H1 (cell line): ENCODE measurements at regions not wholly inside any gene's neighbourhood (a gene's known extent, or its start where the extent isn't known, plus 50 kb on each side); places are given as distances from the start of the nearest gene placed in this dataset.

Experiments used
- CTCF ChIA-PET: fragments of 300-600 bp; sonication (Branson Sonifier 250); formaldehyde crosslinking; loops from one replicate; lab custom pipeline; 2021; ENCODE audit not compliant: partially characterized antibody; lab: Charles Lee
- POLR2A ChIA-PET: fragments of 300-600 bp; sonication (Branson Sonifier 250); formaldehyde crosslinking; loops from one replicate; lab custom pipeline; 2021; ENCODE audit warnings: inconsistent platforms; ENCODE audit not compliant: partially characterized antibody; lab: Charles Lee
- DNase-seq, 2 experiments: peaks; one replicate each; pipeline versions ENCODE4 v3.0.0 to v3.0.0-alpha.2; 2010 to 2022; ENCODE audit warnings: low spot score in 2 of 2, low read depth in 1 of 2, mixed read lengths in 1 of 2
- FAIRE-seq: peaks from 2 replicates; lab custom pipeline; 2011; peaks lifted over from hg19 to GRCh38; lab: Jason Lieb, UNC
- H2AFZ ChIP-seq: 2 replicates; pipeline ENCODE4 v1.8.1; 2012; ENCODE audit warnings: low read length, inconsistent platforms
- H2AK5ac ChIP-seq: 2 replicates; pipeline ENCODE4 v1.6.1; 2013; ENCODE audit warnings: low read depth, low read length
- H2BK120ac ChIP-seq: replicated peaks from 2 replicates; pipeline ENCODE3; 2013; ENCODE audit warnings: low read depth, low read length, inconsistent platforms
- H2BK12ac ChIP-seq: 2 replicates; pipeline ENCODE4 v1.6.1; 2013; ENCODE audit warnings: low read depth, low read length
- H2BK15ac ChIP-seq: 2 replicates; pipeline ENCODE4 v1.6.1; 2013; ENCODE audit warnings: low read length
- H2BK20ac ChIP-seq: 2 replicates; pipeline ENCODE4 v1.6.1; 2013; ENCODE audit warnings: low read length
- H2BK5ac ChIP-seq: 2 replicates; pipeline ENCODE4 v1.6.1; 2013; ENCODE audit warnings: low read depth, low read length
- H3K14ac ChIP-seq: 2 replicates; pipeline ENCODE4 v1.6.1; 2013; ENCODE audit warnings: inconsistent platforms; ENCODE audit not compliant: insufficient read length
- H3K18ac ChIP-seq: 2 replicates; pipeline ENCODE4 v1.6.1; 2013; ENCODE audit warnings: low read length; ENCODE audit errors: extremely low read depth
- H3K23ac ChIP-seq: 2 replicates; pipeline ENCODE4 v1.6.1; 2013; ENCODE audit warnings: inconsistent platforms; ENCODE audit not compliant: insufficient read length
- H3K23me2 ChIP-seq: 2 replicates; pipeline ENCODE4 v1.6.1; 2013; ENCODE audit warnings: low read depth, low read length
- H3K27ac ChIP-seq: 2 replicates; pipeline ENCODE4 v1.6.1; 2011; ENCODE audit warnings: low read depth, low read length, inconsistent platforms
- H3K27me3 ChIP-seq, 4 experiments: replicated peaks in 1 of 4; 1 replicate in 1 of 4; 2 replicates in 3 of 4; pipeline versions ENCODE4 v1.6.1 to v1.8.1; 2011 to 2013; ENCODE audit warnings: low read length in 3 of 4, mild to moderate bottlenecking in 3 of 4, inconsistent platforms in 2 of 4, mixed read lengths in 2 of 4, moderate library complexity in 1 of 4; ENCODE audit not compliant: control insufficient read depth in 3 of 4, insufficient read depth in 3 of 4; ENCODE audit errors: extremely low read depth in 1 of 4
- H3K36me3 ChIP-seq, 4 experiments: 2 replicates each; pipeline versions ENCODE4 v1.6.1 to v1.8.1; 2011 to 2013; ENCODE audit warnings: mild to moderate bottlenecking in 4 of 4, low read length in 3 of 4, moderate library complexity in 2 of 4, control low read depth in 1 of 4, inconsistent platforms in 1 of 4; ENCODE audit not compliant: insufficient read depth in 4 of 4, control insufficient read depth in 2 of 4
- H3K4ac ChIP-seq: replicated peaks from 2 replicates; pipeline ENCODE3; 2013; ENCODE audit warnings: low read length, low read depth, mixed read lengths, inconsistent platforms; ENCODE audit not compliant: insufficient read length
- H3K4me1 ChIP-seq, 4 experiments: replicated peaks in 1 of 4; 1 replicate in 1 of 4; 2 replicates in 3 of 4; pipeline versions ENCODE4 v1.6.1 to v1.8.1; 2011 to 2013; ENCODE audit warnings: low read length in 3 of 4, inconsistent platforms in 2 of 4, mixed read lengths in 1 of 4; ENCODE audit not compliant: insufficient read depth in 4 of 4, control insufficient read depth in 3 of 4
- H3K4me2 ChIP-seq, 2 experiments: 2 replicates each; pipeline versions ENCODE4 v1.6.1 to v1.8.1; 2011 to 2013; ENCODE audit warnings: low read depth in 2 of 2, low read length in 2 of 2, control low read depth in 1 of 2, inconsistent platforms in 1 of 2, mild to moderate bottlenecking in 1 of 2; ENCODE audit not compliant: insufficient read depth in 1 of 2
- H3K4me3 ChIP-seq, 4 experiments: fragments of 200-600, 300-600 bp in 1 of 4; sonication (generic), shearing (Covaris generic), sonication (Bioruptor Twin) in 1 of 4; 2 replicates each; pipeline versions ENCODE4 v1.5.1 to v1.8.1; 2011 to 2016; ENCODE audit warnings: low read length in 4 of 4, low read depth in 3 of 4, control low read depth in 2 of 4, inconsistent platforms in 2 of 4, mild to moderate bottlenecking in 2 of 4, mixed read lengths in 1 of 4, moderate library complexity in 1 of 4; ENCODE audit not compliant: insufficient read depth in 2 of 4; ENCODE audit errors: extremely low read depth in 1 of 4
- H3K56ac ChIP-seq: replicated peaks from 2 replicates; pipeline ENCODE3; 2013; ENCODE audit warnings: low read depth, mild to moderate bottlenecking, mixed read lengths, low read length, inconsistent platforms; ENCODE audit not compliant: insufficient read length
- H3K79me1 ChIP-seq: 2 replicates; pipeline ENCODE4 v1.6.1; 2013; ENCODE audit warnings: low read depth, low read length, control low read depth
- H3K79me2 ChIP-seq, 2 experiments: 2 replicates each; pipeline versions ENCODE4 v1.6.1 to v1.8.1; 2012 to 2013; ENCODE audit warnings: low read length in 2 of 2, mild to moderate bottlenecking in 2 of 2, inconsistent platforms in 1 of 2; ENCODE audit not compliant: insufficient read depth in 2 of 2, control insufficient read depth in 1 of 2
- H3K9ac ChIP-seq, 4 experiments: replicated peaks in 1 of 4; 1 replicate in 1 of 4; 2 replicates in 3 of 4; pipeline versions ENCODE4 v1.6.1 to v1.8.1; 2011 to 2013; ENCODE audit warnings: low read depth in 3 of 4, low read length in 3 of 4, control low read depth in 2 of 4, mild to moderate bottlenecking in 2 of 4, moderate library complexity in 2 of 4, inconsistent platforms in 1 of 4; ENCODE audit errors: extremely low read depth in 1 of 4
- H3K9me3 ChIP-seq, 2 experiments: 2 replicates each; pipeline versions ENCODE4 v1.6.1 to v1.8.1; 2012 to 2013; ENCODE audit warnings: mild to moderate bottlenecking in 2 of 2, moderate library complexity in 2 of 2, control low read depth in 1 of 2, inconsistent platforms in 1 of 2, low read depth in 1 of 2, low read length in 1 of 2, mixed read lengths in 1 of 2; ENCODE audit not compliant: insufficient read depth in 2 of 2
- H4K20me1 ChIP-seq, 2 experiments: replicated peaks in 1 of 2; 2 replicates each; pipeline versions ENCODE3 to v1.8.1; 2011 to 2013; ENCODE audit warnings: inconsistent platforms in 2 of 2, low read length in 2 of 2, mild to moderate bottlenecking in 1 of 2; ENCODE audit not compliant: insufficient read depth in 2 of 2, control insufficient read depth in 1 of 2
- H4K5ac ChIP-seq: 2 replicates; pipeline ENCODE4 v1.6.1; 2013; ENCODE audit warnings: low read length, low read depth, mixed read lengths, inconsistent platforms; ENCODE audit not compliant: insufficient read length
- H4K8ac ChIP-seq: 2 replicates; pipeline ENCODE4 v1.8.0; 2013; ENCODE audit warnings: mild to moderate bottlenecking, moderate library complexity, low read length, inconsistent platforms; ENCODE audit not compliant: insufficient read depth; ENCODE audit errors: extremely low read depth
- H4K91ac ChIP-seq: replicated peaks from 2 replicates; pipeline ENCODE3; 2013; ENCODE audit warnings: low read length, mixed read lengths, inconsistent platforms; ENCODE audit not compliant: insufficient read length
- BCL11A ChIP-seq, 2 experiments: IDR thresholded peaks; one replicate each; pipeline ENCODE4 v1.6.1; 2011; ENCODE audit warnings: low read depth in 2 of 2, low read length in 2 of 2, mild to moderate bottlenecking in 2 of 2
- CBX8 ChIP-seq: fragments of 300-800, 300-1000 bp; sonication (generic); IDR thresholded peaks from 2 replicates; pipeline ENCODE4 v1.7.1; 2016; ENCODE audit warnings: low read depth, low read length, borderline replicate concordance
- CHD2 ChIP-seq: IDR thresholded peaks from 2 replicates; pipeline ENCODE4 v1.6.1; 2012; ENCODE audit warnings: low read length, improper control_type of control experiment
- CREB1 ChIP-seq: IDR thresholded peaks from 2 replicates; pipeline ENCODE4 v1.6.1; 2012; ENCODE audit warnings: inconsistent platforms
- KDM1A ChIP-seq: fragments of 200-600, 300-600 bp; sonication (generic); IDR thresholded peaks from 2 replicates; pipeline ENCODE4 v1.7.1; 2016; ENCODE audit warnings: mild to moderate bottlenecking, low read length, borderline replicate concordance
- SP4 ChIP-seq: IDR thresholded peaks from 2 replicates; pipeline ENCODE4 v1.6.1; 2012; ENCODE audit warnings: low read length, inconsistent platforms
- WGBS, 2 experiments: shearing (Covaris generic) in 1 of 2; methylation state at CpG; one replicate each; pipeline versions ENCODE4 v1.1.6 to v1.1.7; 2013 to 2015; ENCODE audit warnings: low lambda C conversion rate in 2 of 2, mixed read lengths in 2 of 2, inconsistent platforms in 1 of 2, low coverage in 1 of 2, missing lambda C conversion rate in 1 of 2; ENCODE audit not compliant: insufficient replicate concordance in 2 of 2, insufficient coverage in 1 of 2, insufficient read length in 1 of 2; ENCODE audit errors: extremely low coverage in 1 of 2, missing lambda C conversion rate in 1 of 2; 5-methylcytosine and 5-hydroxymethylcytosine counted together

DNA sequence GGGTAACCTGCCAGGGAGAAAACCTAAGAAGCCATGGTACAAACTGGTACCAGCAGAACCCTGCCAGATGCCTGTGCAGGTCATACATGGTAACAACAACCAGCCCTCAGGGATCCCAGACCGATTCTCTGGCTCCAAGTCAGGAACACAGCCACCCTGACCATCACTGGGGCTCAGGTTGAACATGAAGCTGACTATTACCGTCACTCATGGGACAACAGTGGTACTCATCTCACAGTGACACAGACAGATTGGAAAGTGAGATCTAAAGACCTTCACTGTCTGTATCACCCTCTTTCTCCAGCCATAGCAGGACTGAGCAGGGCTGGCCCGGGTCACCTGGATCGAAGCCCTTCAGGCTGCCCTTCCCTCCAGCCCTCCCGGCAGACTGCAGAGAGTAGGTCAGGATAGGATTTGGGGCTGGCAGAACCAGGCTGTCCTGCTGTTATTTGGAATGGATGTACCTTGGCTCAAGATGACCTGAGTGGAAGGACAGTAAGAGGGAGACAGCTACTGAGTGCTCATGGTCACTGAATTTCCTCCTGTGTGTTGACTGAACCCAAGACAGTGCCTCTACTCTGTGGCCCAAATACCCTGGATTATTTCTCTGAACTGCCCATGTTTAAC, 94.7 kb downstream of the GGTLC2 start:
- H3K18ac ChIP-seq: no peak overlapping the region
- H2BK120ac ChIP-seq: no peak overlapping the region
- H3K56ac ChIP-seq: no peak overlapping the region
- H4K20me1 ChIP-seq: no peaks in the 10 kb centered on the region
- H2AFZ ChIP-seq: no peak overlapping the region
- FAIRE-seq (no peak), DNase-seq (no peak)
- H3K27me3 ChIP-seq: peaks cover 10 to 41% (median 18%) of the 10 kb centered on the region in 4 experiments; a peak in 5 of 7 replicates
- H2BK12ac ChIP-seq: no peak overlapping the region
- H3K79me1 ChIP-seq: no peaks in the 10 kb centered on the region
- H4K5ac ChIP-seq: no peak overlapping the region
- H2AK5ac ChIP-seq: no peak overlapping the region
- 81% methylated on average over 5 of the region's 5 CpGs; no CpG with 5 or more reads in 1 of the 2 experiments for WGBS, 2 experiments
- ChIA-PET CTCF (no interaction called here), POLR2A (no interaction called here)
- no peaks in the 10 kb centered on the region for H3K4me1 ChIP-seq
- H2BK15ac ChIP-seq: no peak overlapping the region
- no peak overlapping the region for H3K4ac ChIP-seq
- no peak overlapping the region for H4K91ac ChIP-seq
- no peak overlapping the region for H2BK5ac ChIP-seq
- H3K23me2 ChIP-seq: no peaks in the 10 kb centered on the region
- peaks cover 6 to 37% of the 10 kb centered on the region in 2 experiments; a peak in 3 of 4 replicates for H3K9me3 ChIP-seq
- H3K14ac ChIP-seq: no peak overlapping the region
- no peak overlapping the region for H2BK20ac ChIP-seq
- H4K8ac ChIP-seq: no peak overlapping the region
- H3K36me3 ChIP-seq: no peaks in the 10 kb centered on the region
- no peaks in the 10 kb centered on the region for H3K79me2 ChIP-seq
- TF ChIP-seq CBX8: no peak
- TF ChIP-seq CHD2: no peak
- TF ChIP-seq SP4: no peak
- no peak for TF ChIP-seq CREB1
- TF ChIP-seq KDM1A: no peak
- no peak for TF ChIP-seq BCL11A (IDR thresholded peaks at IDR 0.05; ENCODE audit: low read depth in 2 of 2, low read length in 2 of 2)
- H3K27ac ChIP-seq: no peak overlapping the region
- no peak overlapping the region for H3K23ac ChIP-seq
- no peak overlapping the region for H3K9ac ChIP-seq
- H3K4me3 ChIP-seq: no peak overlapping the region
- H3K4me2 ChIP-seq: no peak overlapping the region
